Testis (tissue), 2 donors: ENCODE measurements at regions not wholly inside any gene's neighbourhood (a gene's known extent, or its start where the extent isn't known, plus 50 kb on each side); places are given as distances from the start of the nearest gene placed in this dataset.

Experiments used
- DNase-seq: peaks from one replicate; pipeline ENCODE4 v3.0.0-alpha.2; 2019
- H3K27ac ChIP-seq, 2 donors: fragments of 200-600 bp; sonication (generic); one replicate each; pipeline ENCODE4 v1.5.1; 2019
- H3K27me3 ChIP-seq: fragments of 200-600 bp; sonication (generic); one replicate; pipeline ENCODE4 v1.5.1; 2019
- H3K36me3 ChIP-seq: fragments of 200-600 bp; sonication (generic); one replicate; pipeline ENCODE4 v1.5.1; 2017; ENCODE audit warnings: low read depth; ENCODE audit errors: missing control alignments
- H3K4me1 ChIP-seq: fragments of 200-600 bp; sonication (generic); one replicate; pipeline ENCODE4 v1.5.1; 2019
- H3K4me3 ChIP-seq, 2 donors: fragments of 200-600 bp; sonication (generic); one replicate each; pipeline ENCODE4 v1.5.1; 2017 to 2019
- H3K9me3 ChIP-seq: fragments of 200-600 bp; sonication (generic); one replicate; pipeline ENCODE4 v1.5.1; 2017
- POLR2A ChIP-seq: fragments of 450-650 bp; IDR thresholded peaks from one replicate; pipeline ENCODE4 v1.6.1; 2017; ENCODE audit warnings: antibody characterized with exemption, mild to moderate bottlenecking, moderate library complexity
- WGBS, 2 donors: methylation state at CpG; one replicate each; pipeline ENCODE4 v1.1.5; 2018; 5-methylcytosine and 5-hydroxymethylcytosine counted together
- intact Hi-C: fragments of 100-400 bp; cut with DNase I; formaldehyde crosslinking; loops from one replicate; pipeline ENCODE4 v1.15.1; 2023; ENCODE audit warnings: low total_unique reads
- TF ChIP-seq, protein P1 (sequence below), 3 experiments: fragments of 450-650 bp in 2 of 3; fragments of 200-600 bp in 1 of 3; sonication (generic) in 1 of 3; IDR thresholded peaks; one replicate each; pipeline ENCODE4 v1.5.1; 2016 to 2019; ENCODE audit warnings: antibody characterized with exemption in 3 of 3, mild to moderate bottlenecking in 2 of 3, moderate library complexity in 1 of 3

- Histone ChIP-seq H3K27me3 (no peaks in the 10 kb centered on the region), H3K36me3 (no peaks in the 10 kb centered on the region), H3K9me3 (no peaks in the 10 kb centered on the region), H3K4me3 (no peak overlapping the region), H3K4me1 (no peaks in the 10 kb centered on the region), H3K27ac (no peak overlapping the region)
- intact Hi-C loops, result no loop called here
- 88 to 91% methylated on average over 3 of the region's 3 CpGs for WGBS, 2 donors
- no peak for DNase-seq
- no peak for TF ChIP-seq POLR2A
- TF ChIP-seq, protein P1, sequence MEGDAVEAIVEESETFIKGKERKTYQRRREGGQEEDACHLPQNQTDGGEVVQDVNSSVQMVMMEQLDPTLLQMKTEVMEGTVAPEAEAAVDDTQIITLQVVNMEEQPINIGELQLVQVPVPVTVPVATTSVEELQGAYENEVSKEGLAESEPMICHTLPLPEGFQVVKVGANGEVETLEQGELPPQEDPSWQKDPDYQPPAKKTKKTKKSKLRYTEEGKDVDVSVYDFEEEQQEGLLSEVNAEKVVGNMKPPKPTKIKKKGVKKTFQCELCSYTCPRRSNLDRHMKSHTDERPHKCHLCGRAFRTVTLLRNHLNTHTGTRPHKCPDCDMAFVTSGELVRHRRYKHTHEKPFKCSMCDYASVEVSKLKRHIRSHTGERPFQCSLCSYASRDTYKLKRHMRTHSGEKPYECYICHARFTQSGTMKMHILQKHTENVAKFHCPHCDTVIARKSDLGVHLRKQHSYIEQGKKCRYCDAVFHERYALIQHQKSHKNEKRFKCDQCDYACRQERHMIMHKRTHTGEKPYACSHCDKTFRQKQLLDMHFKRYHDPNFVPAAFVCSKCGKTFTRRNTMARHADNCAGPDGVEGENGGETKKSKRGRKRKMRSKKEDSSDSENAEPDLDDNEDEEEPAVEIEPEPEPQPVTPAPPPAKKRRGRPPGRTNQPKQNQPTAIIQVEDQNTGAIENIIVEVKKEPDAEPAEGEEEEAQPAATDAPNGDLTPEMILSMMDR (IDR thresholded peaks at IDR 0.05), result no peak
These were observed 51.0 kb upstream of the TNC start for GRCh38 chr9:115169003-115169402.

- Histone ChIP-seq H3K36me3 (no peaks in the 10 kb centered on the region), H3K4me3 (no peak overlapping the region), H3K4me1 (no peaks in the 10 kb centered on the region), H3K9me3 (no peaks in the 10 kb centered on the region), H3K27me3 (no peaks in the 10 kb centered on the region), H3K27ac (no peak overlapping the region)
- WGBS, 2 donors, result 75 to 77% methylated on average over 5 of the region's 5 CpGs
- DNase-seq, result no peak
- TF ChIP-seq, protein P1 (IDR thresholded peaks at IDR 0.05), result no peak
- no peak for TF ChIP-seq POLR2A
- intact Hi-C loops, result no loop called here
These were observed 52.6 kb upstream of the TNC start for GRCh38 chr9:115170358-115171073.

DNA sequence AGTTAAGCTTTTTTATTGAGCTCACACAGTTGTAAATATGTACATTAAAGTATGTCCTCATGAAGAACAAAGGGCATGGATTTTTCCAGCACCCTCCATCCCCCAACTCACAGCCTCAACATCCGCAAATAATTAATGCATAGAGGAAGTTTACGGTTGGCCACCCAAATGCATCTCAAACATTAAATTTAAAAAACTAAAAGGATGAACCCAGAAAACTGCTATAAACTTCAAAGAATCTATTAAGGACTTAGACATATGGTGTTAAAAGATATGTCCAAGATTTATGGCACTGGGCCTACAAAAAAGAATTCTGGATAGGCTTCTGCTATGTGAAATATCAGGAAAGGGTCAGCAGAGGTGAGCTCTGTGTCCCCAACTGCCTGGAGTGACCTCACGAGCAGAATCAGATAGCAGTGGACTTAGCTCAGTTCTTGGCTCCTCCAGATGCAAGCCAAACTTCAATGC, 54.0 kb upstream of the TNC start:
- no peak for TF ChIP-seq POLR2A
- TF ChIP-seq, protein P1 (IDR thresholded peaks at IDR 0.05), result no peak
- no peaks in the 10 kb centered on the region for H3K27me3 ChIP-seq
- H3K27ac ChIP-seq, result no peak overlapping the region
- H3K9me3 ChIP-seq, result no peaks in the 10 kb centered on the region
- intact Hi-C loops, result no loop called here
- DNase-seq, result no peak
- no peaks in the 10 kb centered on the region for H3K4me1 ChIP-seq
- H3K36me3 ChIP-seq, result no peaks in the 10 kb centered on the region
- no peak overlapping the region for H3K4me3 ChIP-seq
- WGBS, 2 donors, result 68 to 72% methylated on average over 3 of the region's 3 CpGs

GRCh38 chr9:115182264-115182663, 64.3 kb upstream of the TNC start:
- DNase-seq, result no peak
- H3K4me1 ChIP-seq, result no peaks in the 10 kb centered on the region
- 88 to 94% methylated on average over 1 of the region's 1 CpG for WGBS, 2 donors

More at GRCh38 chr9:115182264-115182663, 64.3 kb upstream of the TNC start:
- TF ChIP-seq, protein P1 (IDR thresholded peaks at IDR 0.05), result no peak
- no peak for TF ChIP-seq POLR2A
- no peak overlapping the region for H3K27ac ChIP-seq
- intact Hi-C loops, result no loop called here
- H3K4me3 ChIP-seq, result no peak overlapping the region
- H3K9me3 ChIP-seq, result no peaks in the 10 kb centered on the region
- H3K36me3 ChIP-seq, result no peaks in the 10 kb centered on the region
- no peaks in the 10 kb centered on the region for H3K27me3 ChIP-seq
